Ovary (tissue), 7 donors: ENCODE measurements at regions not wholly inside any gene's neighbourhood (a gene's known extent, or its start where the extent isn't known, plus 50 kb on each side); places are given as distances from the start of the nearest gene placed in this dataset.

ENCODE experiments used
- DNase-seq, 5 donors: peaks; one replicate each; pipeline ENCODE4 v3.0.0-alpha.2; 2019 to 2020
- H3K27ac ChIP-seq, 2 donors: fragments of 200-600 bp; one replicate each; pipeline versions ENCODE4 v1.5.1 to v1.8.0; 2019 to 2022
- H3K27me3 ChIP-seq: fragments of 200-600 bp; one replicate; pipeline ENCODE4 v1.8.0; 2022
- H3K36me3 ChIP-seq: fragments of 200-600 bp; sonication (generic); one replicate; pipeline ENCODE4 v1.5.1; 2019
- H3K4me1 ChIP-seq: one replicate; pipeline ENCODE4 v1.8.1; 2013; ENCODE audit warnings: mild to moderate bottlenecking, moderate library complexity; ENCODE audit not compliant: insufficient read depth
- H3K4me3 ChIP-seq: fragments of 200-600 bp; sonication (generic); one replicate; pipeline ENCODE4 v1.5.1; 2017
- H3K9me3 ChIP-seq, 2 donors: fragments of 200-600 bp in 1 of 2; sonication (generic) in 1 of 2; one replicate each; pipeline versions ENCODE4 v1.5.1 to v1.8.1; 2013 to 2019; ENCODE audit warnings: mild to moderate bottlenecking in 1 of 2, moderate library complexity in 1 of 2
- EP300 ChIP-seq: sonication (generic); formaldehyde crosslinking; IDR thresholded peaks from one replicate; pipeline ENCODE4 v1.6.1; 2017; ENCODE audit warnings: antibody characterized with exemption
- POLR2A ChIP-seq: fragments of 450-650 bp; IDR thresholded peaks from one replicate; pipeline ENCODE4 v1.6.1; 2017; ENCODE audit warnings: antibody characterized with exemption, mild to moderate bottlenecking, moderate library complexity
- WGBS, 3 donors: extraction: QIAGEN DNeasy Blood & Tissue Kit in 1 of 3; methylation state at CpG; one replicate each; pipeline versions ENCODE4 v1.1.5 to v1.1.7; 2013 to 2017; 5-methylcytosine and 5-hydroxymethylcytosine counted together
- intact Hi-C, 4 donors: fragments of 100-400 bp; cut with DNase I; formaldehyde crosslinking; loops; one replicate each; pipeline versions ENCODE4 v1.11.0 to v1.15.1; 2022 to 2023
- TF ChIP-seq, protein P1 (sequence below), 3 donors: fragments of 450-650 bp in 2 of 3; fragments of 200-600 bp in 1 of 3; IDR thresholded peaks; one replicate each; pipeline versions ENCODE4 v1.5.1 to v1.8.0; 2016 to 2022; ENCODE audit warnings: antibody characterized with exemption in 3 of 3, mild to moderate bottlenecking in 1 of 3
- donor health status: DM: no; HTN: no; CAD: no; lungs with moderate emphysema.
- donor health status: DM: no; HTN: no; CAD: no.
- donor health status: Bipolar disorder and iron deficiency.
- donor health status: DM: no; HTN: no; CAD: no.
- donor health status: DM: yes; HTN: yes; CAD: no.

DNA sequence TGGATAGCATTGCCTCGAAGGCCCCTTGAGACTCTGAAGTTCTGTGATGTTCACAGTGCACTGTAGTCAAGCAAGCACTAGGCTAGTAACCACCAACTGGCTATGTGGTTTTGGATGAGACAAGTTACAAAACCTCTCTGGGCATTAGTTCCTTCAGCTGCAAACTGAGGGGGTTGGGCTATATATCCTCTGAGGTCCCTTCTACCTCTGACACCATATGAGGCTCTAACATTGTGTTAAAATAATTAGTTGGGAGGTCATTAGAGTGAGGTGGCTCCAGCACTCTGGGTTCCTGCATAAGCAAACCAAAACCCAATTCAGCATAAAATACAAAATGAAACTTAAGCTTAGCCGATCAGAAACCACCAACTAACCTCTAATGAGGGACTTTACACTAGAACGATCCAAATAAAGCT is 209.5 kb upstream of the LRRN1 start:
- no peaks in the 10 kb centered on the region for H3K36me3 ChIP-seq
- intact Hi-C loops: no loop called here

DNA sequence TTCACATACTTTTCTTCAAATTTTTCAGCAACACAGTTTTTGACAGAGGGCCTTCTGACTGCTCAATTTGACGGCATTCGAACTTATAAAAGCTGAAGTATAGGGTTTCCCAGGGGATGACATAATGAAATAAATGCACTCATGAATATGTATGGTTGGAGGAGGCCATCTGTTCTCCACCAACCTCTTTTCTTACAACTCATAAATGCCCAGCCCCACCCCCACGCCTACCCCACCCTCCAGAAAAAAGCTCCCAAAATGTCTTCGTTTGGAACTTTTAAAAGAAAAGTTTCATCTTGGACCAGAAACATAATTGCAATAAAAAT is 211.6 kb upstream of the LRRN1 start:
- 46 to 47% (median 46%) methylated on average over 4 of the region's 4 CpGs for WGBS, 3 donors
- Histone ChIP-seq H3K4me1 (no peaks in the 10 kb centered on the region), H3K9me3 (no peaks in the 10 kb centered on the region), H3K4me3 (no peak overlapping the region), H3K36me3 (no peaks in the 10 kb centered on the region), H3K27ac (no peak overlapping the region), H3K27me3 (no peaks in the 10 kb centered on the region)
- TF ChIP-seq, protein P1, sequence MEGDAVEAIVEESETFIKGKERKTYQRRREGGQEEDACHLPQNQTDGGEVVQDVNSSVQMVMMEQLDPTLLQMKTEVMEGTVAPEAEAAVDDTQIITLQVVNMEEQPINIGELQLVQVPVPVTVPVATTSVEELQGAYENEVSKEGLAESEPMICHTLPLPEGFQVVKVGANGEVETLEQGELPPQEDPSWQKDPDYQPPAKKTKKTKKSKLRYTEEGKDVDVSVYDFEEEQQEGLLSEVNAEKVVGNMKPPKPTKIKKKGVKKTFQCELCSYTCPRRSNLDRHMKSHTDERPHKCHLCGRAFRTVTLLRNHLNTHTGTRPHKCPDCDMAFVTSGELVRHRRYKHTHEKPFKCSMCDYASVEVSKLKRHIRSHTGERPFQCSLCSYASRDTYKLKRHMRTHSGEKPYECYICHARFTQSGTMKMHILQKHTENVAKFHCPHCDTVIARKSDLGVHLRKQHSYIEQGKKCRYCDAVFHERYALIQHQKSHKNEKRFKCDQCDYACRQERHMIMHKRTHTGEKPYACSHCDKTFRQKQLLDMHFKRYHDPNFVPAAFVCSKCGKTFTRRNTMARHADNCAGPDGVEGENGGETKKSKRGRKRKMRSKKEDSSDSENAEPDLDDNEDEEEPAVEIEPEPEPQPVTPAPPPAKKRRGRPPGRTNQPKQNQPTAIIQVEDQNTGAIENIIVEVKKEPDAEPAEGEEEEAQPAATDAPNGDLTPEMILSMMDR (IDR thresholded peaks at IDR 0.05): no peak
- TF ChIP-seq EP300: no peak
- TF ChIP-seq POLR2A: no peak
- intact Hi-C loops: no loop called here
- no peak for DNase-seq

More for the DNA sequence above, 209.5 kb upstream of the LRRN1 start:
- TF ChIP-seq POLR2A (no peak), EP300 (no peak)
- TF ChIP-seq, protein P1 (IDR thresholded peaks at IDR 0.05): no peak
- Histone ChIP-seq H3K27ac (no peak overlapping the region), H3K4me1 (no peaks in the 10 kb centered on the region), H3K27me3 (no peaks in the 10 kb centered on the region), H3K9me3 (no peaks in the 10 kb centered on the region), H3K4me3 (no peak overlapping the region)
- 79 to 87% (median 83%) methylated on average over 3 of the region's 3 CpGs for WGBS, 3 donors
- no peak for DNase-seq

DNA sequence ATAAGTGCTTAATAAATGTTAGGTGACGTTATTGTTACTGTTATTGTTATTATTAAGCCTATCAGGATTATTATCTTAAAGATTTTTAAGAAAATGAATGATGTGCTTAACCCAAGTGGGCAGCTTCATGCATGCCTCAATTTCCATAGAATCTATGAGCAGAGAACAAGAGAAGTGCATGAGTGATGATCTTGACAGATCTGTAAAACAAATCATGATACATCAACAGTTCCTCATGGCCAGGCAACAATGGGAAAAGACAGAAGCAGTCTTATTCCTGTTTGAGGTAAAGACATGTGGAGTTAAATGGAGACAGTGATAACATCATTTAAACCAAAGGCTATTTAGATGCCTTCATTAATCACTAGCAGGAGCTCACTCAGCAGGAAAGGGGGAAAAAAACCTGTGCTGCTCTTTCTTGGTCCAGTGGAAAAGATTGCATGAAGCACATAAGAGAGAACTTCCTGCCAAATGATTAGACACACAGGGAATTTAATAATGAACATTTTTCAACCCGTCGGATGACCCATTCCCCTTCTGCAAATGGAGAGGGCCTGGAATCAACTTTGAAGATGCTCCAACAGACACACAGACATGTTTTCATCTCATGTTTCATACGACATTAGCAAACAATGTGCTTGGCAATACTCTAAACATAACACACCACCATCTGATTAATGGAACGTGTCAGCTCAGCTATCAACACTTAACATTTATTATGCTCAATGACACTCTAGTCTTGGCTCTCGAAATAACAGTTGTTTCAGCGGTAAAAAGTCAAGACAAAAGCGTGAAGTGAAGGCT is 212.2 kb upstream of the LRRN1 start:
- no peak for DNase-seq
- Histone ChIP-seq H3K36me3 (no peaks in the 10 kb centered on the region), H3K9me3 (no peaks in the 10 kb centered on the region), H3K27me3 (no peaks in the 10 kb centered on the region), H3K4me3 (no peak overlapping the region), H3K4me1 (no peaks in the 10 kb centered on the region), H3K27ac (no peak overlapping the region)
- TF ChIP-seq, protein P1 (IDR thresholded peaks at IDR 0.05): no peak
- WGBS, 3 donors: 28 to 35% (median 28%) methylated on average over 8 of the region's 8 CpGs
- intact Hi-C loops: no loop called here

DNA sequence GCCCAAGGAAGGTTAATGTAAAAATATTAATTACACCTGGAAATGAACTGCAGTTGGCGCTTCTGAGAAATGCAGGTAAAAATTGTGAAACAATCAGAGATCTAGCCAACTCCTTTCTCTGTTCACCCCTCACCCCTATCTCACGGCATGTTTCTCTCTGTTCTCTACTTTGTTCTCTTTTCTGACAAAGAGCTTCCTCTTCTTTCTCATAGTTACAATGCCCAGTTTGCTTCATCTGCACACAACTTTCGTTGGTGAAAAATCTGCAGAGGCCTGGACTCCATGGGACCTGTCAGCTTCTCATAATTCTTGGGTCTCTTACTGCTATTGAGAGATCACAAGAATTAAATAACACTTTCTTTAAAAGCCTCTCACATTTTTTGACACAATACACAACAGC is 212.9 kb upstream of the LRRN1 start:
- no peak overlapping the region for H3K27ac ChIP-seq
- no peak for TF ChIP-seq EP300
- intact Hi-C loops: no loop called here
- no peaks in the 10 kb centered on the region for H3K36me3 ChIP-seq
- H3K4me1 ChIP-seq: no peaks in the 10 kb centered on the region
- 89 to 91% (median 89%) methylated on average over 3 of the region's 3 CpGs for WGBS, 3 donors
- no peak for DNase-seq
- H3K27me3 ChIP-seq: no peaks in the 10 kb centered on the region
- H3K9me3 ChIP-seq: no peaks in the 10 kb centered on the region
- no peak overlapping the region for H3K4me3 ChIP-seq

DNA sequence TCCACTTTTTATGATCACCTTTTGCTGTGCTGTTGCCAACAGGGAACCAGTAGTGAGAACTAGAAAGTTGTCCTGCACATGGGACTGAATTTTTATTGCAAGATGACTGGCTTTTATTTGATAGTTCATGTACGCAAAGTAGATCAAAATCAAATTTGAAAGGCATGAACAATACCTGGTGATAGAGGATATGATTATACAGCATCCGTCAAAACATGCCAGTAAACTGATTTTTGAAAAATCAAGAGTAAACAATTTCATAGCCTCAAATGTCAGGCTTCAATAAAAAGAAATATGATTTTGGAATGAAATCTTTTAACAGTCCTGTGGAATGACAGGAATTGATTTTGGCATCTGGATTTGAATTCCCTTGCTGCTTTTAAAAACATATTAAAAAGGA is 219.6 kb upstream of the LRRN1 start:
- Histone ChIP-seq H3K4me1 (no peaks in the 10 kb centered on the region), H3K4me3 (no peak overlapping the region), H3K27ac (no peak overlapping the region), H3K36me3 (no peaks in the 10 kb centered on the region), H3K27me3 (no peaks in the 10 kb centered on the region), H3K9me3 (no peaks in the 10 kb centered on the region)
- WGBS, 3 donors: 93 to 97% (median 95%) methylated on average over 2 of the region's 2 CpGs
- no peak for DNase-seq
- TF ChIP-seq, protein P1 (IDR thresholded peaks at IDR 0.05): no peak
- no peak for TF ChIP-seq POLR2A
- TF ChIP-seq EP300: no peak
- intact Hi-C loops: no loop called here
